GM19240 (cell line): ENCODE measurements at regions not wholly inside any gene's neighbourhood (a gene's known extent, or its start where the extent isn't known, plus 50 kb on each side); places are given as distances from the start of the nearest gene placed in this dataset.

Experiments used
- DNase-seq: peaks from one replicate; pipeline ENCODE4 v3.0.0; 2011; ENCODE audit warnings: low spot score; ENCODE audit not compliant: insufficient read length

DNA sequence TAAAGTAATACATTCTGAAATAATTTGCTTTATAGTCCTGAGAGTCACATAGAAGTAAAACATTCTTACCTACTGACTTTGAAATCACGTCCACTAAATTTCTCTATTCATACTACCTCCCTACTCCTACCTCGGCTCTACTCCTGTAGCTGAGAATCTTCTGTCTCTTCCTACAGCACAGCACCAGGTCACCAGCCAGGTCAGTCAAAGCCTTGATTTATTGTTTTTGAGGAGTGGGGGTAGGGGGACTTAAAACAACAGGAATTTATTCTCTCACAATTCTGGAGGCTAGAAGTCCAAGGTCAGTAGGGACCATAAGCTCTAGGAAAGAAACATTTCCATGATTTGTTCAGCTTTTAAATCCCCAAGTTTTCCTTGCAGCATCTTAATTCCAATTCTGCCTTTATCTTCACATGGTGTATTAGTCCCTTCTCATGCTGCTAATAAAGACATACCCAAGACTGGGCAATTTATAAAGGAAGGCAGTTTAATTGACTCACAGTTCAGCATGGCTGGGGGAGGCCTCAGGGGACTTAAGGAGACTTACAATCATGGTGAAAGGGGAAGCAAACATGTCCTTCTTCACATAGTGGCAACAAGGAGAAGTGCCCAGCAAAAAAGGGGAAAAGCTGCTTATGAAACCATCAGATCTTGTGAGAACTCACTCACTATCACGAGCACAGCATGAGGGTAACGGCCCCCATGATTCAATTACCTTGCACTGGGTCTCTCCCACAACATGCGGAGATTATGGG, 49.6 kb upstream of the CCNG1 start:
- no peak for DNase-seq
